DND-41 (cell line): ENCODE measurements at regions not wholly inside any gene's neighbourhood (a gene's known extent, or its start where the extent isn't known, plus 50 kb on each side); places are given as distances from the start of the nearest gene placed in this dataset.

Source experiments
- ATAC-seq: fragments of 200-7000 bp; cut with Tn5 transposase; 3 replicates; pipeline ENCODE4 v1.9.1; 2021; ENCODE audit warnings: low read depth; ENCODE audit not compliant: insufficient read depth
- DNase-seq: peaks from one replicate; pipeline ENCODE4 v3.0.0-alpha.2; 2020
- H2AFZ ChIP-seq: 2 replicates; pipeline ENCODE4 v1.6.0; 2012; ENCODE audit warnings: low read depth, low read length
- H3K27ac ChIP-seq: 2 replicates; pipeline ENCODE4 v1.5.1; 2012; ENCODE audit warnings: low read length, inconsistent platforms
- H3K27me3 ChIP-seq: fragments of 200-600 bp; sonication (generic); 2 replicates; pipeline ENCODE4 v1.6.0; 2012; ENCODE audit warnings: low read length, mild to moderate bottlenecking, inconsistent platforms; ENCODE audit not compliant: insufficient read depth, poor library complexity
- H3K36me3 ChIP-seq: 2 replicates; pipeline ENCODE4 v1.5.1; 2012; ENCODE audit warnings: low read length, inconsistent platforms; ENCODE audit not compliant: insufficient read depth
- H3K4me1 ChIP-seq: 2 replicates; pipeline ENCODE4 v1.5.1; 2012; ENCODE audit warnings: mild to moderate bottlenecking, low read length; ENCODE audit not compliant: insufficient read depth
- H3K4me2 ChIP-seq: 2 replicates; pipeline ENCODE4 v1.6.0; 2012; ENCODE audit warnings: mild to moderate bottlenecking, moderate library complexity, low read length, inconsistent platforms; ENCODE audit not compliant: insufficient read depth
- H3K4me3 ChIP-seq, 2 experiments: fragments of 200-600 bp in 1 of 2; shearing (Covaris generic) in 1 of 2; 2 replicates each; pipeline ENCODE4 v1.5.1; 2012 to 2016; ENCODE audit warnings: inconsistent platforms in 2 of 2, low read length in 2 of 2, mild to moderate bottlenecking in 2 of 2, low read depth in 1 of 2, moderate library complexity in 1 of 2
- H3K79me2 ChIP-seq: 2 replicates; pipeline ENCODE4 v1.6.0; 2012; ENCODE audit warnings: low read length, inconsistent platforms; ENCODE audit not compliant: insufficient read depth
- H3K9ac ChIP-seq: 2 replicates; pipeline ENCODE4 v1.6.0; 2012; ENCODE audit warnings: low read depth, mild to moderate bottlenecking, inconsistent platforms, low read length, moderate library complexity
- H3K9me3 ChIP-seq: 2 replicates; pipeline ENCODE4 v1.5.1; 2012; ENCODE audit warnings: low read length, moderate library complexity, mild to moderate bottlenecking, inconsistent platforms; ENCODE audit not compliant: insufficient read depth, severe bottlenecking
- H4K20me1 ChIP-seq: 2 replicates; pipeline ENCODE4 v1.6.0; 2012; ENCODE audit warnings: low read length; ENCODE audit not compliant: insufficient read depth
- CTCF ChIP-seq: IDR thresholded peaks from 2 replicates; pipeline ENCODE4 v1.5.1; 2012; ENCODE audit warnings: borderline replicate concordance, low read length, moderate library complexity, mild to moderate bottlenecking; ENCODE audit not compliant: poor library complexity, severe bottlenecking; ENCODE audit errors: extremely low read depth
- EZH2 ChIP-seq: IDR thresholded peaks from 3 replicates; pipeline ENCODE4 v1.6.1; 2012; ENCODE audit warnings: borderline replicate concordance, low read depth, mild to moderate bottlenecking, moderate library complexity, low read length, inconsistent platforms; ENCODE audit not compliant: severe bottlenecking

GRCh38 chr4:30294295-30294694 lies 425.9 kb upstream of the PCDH7 start:
- H3K4me3 ChIP-seq, result no peak overlapping the region
- H3K27me3 ChIP-seq, result no peaks in the 10 kb centered on the region
- no peak for DNase-seq
- no peak for ATAC-seq
- H3K4me1 ChIP-seq, result no peaks in the 10 kb centered on the region
- H3K36me3 ChIP-seq, result no peaks in the 10 kb centered on the region
- no peaks in the 10 kb centered on the region for H3K79me2 ChIP-seq
- no peak for TF ChIP-seq CTCF
- no peak for TF ChIP-seq EZH2
- H3K4me2 ChIP-seq, result no peak overlapping the region
- no peak overlapping the region for H3K27ac ChIP-seq
- H2AFZ ChIP-seq, result no peak overlapping the region
- no peaks in the 10 kb centered on the region for H3K9me3 ChIP-seq
- H3K9ac ChIP-seq, result no peak overlapping the region
- H4K20me1 ChIP-seq, result no peaks in the 10 kb centered on the region

GRCh38 chr4:30295652-30296051 lies 424.5 kb upstream of the PCDH7 start:
- Histone ChIP-seq H3K27me3 (no peaks in the 10 kb centered on the region), H3K4me1 (no peaks in the 10 kb centered on the region), H3K27ac (no peak overlapping the region), H3K36me3 (no peaks in the 10 kb centered on the region), H4K20me1 (no peaks in the 10 kb centered on the region), H3K4me2 (no peak overlapping the region), H3K4me3 (no peak overlapping the region), H3K79me2 (no peaks in the 10 kb centered on the region), H2AFZ (no peak overlapping the region), H3K9ac (no peak overlapping the region), H3K9me3 (no peaks in the 10 kb centered on the region)
- ATAC-seq, result no peak
- no peak for DNase-seq
- TF ChIP-seq EZH2, result no peak
- TF ChIP-seq CTCF, result no peak

GRCh38 chr4:30314001-30314400 lies 406.2 kb upstream of the PCDH7 start:
- Histone ChIP-seq H3K27me3 (no peaks in the 10 kb centered on the region), H3K4me2 (no peak overlapping the region), H3K4me3 (no peak overlapping the region), H3K9ac (no peak overlapping the region), H3K79me2 (no peaks in the 10 kb centered on the region), H4K20me1 (no peaks in the 10 kb centered on the region), H2AFZ (no peak overlapping the region), H3K27ac (no peak overlapping the region), H3K4me1 (no peaks in the 10 kb centered on the region), H3K36me3 (no peaks in the 10 kb centered on the region), H3K9me3 (no peaks in the 10 kb centered on the region)
- no peak for DNase-seq
- TF ChIP-seq EZH2 (no peak), CTCF (no peak)
- ATAC-seq, result no peak
